ENCODE measurements at regions not wholly inside any gene's neighbourhood (a gene's known extent, or its start where the extent isn't known, plus 50 kb on each side); places are given as distances from the start of the nearest gene placed in this dataset.
A peak's percentile ranks its signal among the peaks of the same experiment; 100 is the strongest.

GRCh38 chr9:1429297-1429696, 379.1 kb downstream of the DMRT2 start:
- no peak for DNase-seq (ENCODE audit: low spot score)

DNA sequence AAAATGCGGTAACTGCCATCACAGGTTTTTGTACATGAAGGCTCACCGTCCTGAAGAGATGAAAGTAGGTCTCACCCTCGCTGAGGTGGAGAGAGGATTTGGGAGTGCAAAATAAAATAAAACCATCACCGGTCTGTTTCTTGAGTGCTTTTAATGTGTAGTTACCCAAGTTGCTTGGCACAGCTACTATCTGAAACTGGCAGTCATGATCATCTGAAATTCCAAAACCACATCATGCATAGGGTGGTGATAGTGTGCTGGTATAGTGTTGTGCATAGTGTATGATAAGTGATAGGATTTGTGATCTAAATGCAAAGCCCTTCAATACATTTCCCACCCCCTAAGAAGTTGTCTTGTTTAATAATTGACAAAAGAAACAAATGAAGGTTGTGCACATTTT, 381.3 kb downstream of the DMRT2 start:
- DNase-seq (ENCODE audit: low spot score), result no peak

DNA sequence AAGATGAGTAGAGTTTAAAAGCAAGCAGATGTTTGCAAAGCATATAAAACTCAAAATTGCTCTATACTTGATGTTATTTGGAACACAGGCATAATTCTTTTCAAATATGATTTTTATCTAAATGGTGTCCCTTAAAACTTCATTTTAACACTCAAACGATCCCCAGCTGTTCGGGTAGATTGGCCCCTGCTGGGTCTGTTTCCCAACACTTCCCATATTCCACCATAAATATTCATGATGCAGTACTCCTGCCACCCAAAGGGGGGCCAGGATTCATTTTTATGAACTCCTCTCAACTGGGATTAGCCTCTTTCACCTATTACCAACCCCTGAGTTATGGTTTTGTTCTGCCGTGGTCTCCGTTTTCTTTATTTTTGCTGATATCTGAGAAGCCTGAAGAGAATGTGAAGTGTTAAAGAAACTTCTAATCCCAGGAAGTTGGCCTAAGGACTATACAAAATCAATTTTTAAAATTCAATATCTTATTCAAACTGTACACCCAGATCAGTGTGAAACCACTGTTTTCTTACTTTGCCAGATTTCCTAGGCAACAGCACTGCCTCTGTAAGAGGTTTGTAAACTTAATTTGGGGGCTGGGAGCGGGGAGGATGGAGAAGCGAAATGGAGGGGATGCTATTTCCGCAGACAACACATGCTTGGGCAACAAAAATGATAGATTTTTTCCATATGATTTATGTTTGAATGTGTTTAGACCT, 384.1 kb downstream of the DMRT2 start:
- no peak for DNase-seq (ENCODE audit: low spot score)

DNA sequence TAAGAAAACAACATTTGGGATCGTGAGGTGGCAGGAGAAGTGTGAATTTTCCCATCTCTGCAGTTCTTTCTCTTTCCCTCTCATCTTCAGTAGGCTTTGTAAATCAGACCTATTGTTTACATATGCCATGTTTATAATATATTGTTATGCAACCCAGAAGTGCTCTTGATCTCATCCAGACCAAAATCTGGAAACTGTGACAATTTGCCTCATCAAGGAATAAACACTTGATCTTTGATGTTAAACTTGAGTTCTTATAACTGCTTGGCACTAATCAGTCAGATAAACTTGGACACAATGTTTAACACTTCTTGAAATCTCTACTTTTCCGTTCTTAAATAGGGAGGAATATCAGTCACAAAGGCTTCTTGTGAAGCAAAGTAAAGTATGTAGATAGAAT, 384.7 kb downstream of the DMRT2 start:
- no peak for DNase-seq (ENCODE audit: low spot score)

GRCh38 chr9:1440256-1440655, 390.1 kb downstream of the DMRT2 start:
- no peak for DNase-seq (ENCODE audit: low spot score)

DNA sequence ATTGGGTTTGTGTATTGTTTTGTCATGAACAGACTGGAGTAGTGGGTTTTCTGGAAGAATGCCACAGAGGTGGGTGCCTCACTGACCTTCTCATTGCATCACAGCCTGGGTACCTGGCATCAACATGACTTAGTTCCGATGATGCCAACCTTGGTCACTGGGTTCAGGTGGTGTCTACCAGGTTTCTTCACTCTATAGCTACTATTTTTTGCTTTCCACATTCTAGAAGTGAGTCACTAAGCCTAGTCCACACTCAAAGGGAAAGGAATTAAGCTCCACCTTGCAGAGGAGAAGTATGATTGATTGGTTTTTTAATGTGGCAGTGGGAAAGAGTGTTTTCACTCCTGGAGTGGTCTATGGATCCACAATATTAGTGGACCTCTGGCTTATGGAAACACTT, 391.9 kb downstream of the DMRT2 start:
- DNase-seq (ENCODE audit: low spot score), result no peak

DNA sequence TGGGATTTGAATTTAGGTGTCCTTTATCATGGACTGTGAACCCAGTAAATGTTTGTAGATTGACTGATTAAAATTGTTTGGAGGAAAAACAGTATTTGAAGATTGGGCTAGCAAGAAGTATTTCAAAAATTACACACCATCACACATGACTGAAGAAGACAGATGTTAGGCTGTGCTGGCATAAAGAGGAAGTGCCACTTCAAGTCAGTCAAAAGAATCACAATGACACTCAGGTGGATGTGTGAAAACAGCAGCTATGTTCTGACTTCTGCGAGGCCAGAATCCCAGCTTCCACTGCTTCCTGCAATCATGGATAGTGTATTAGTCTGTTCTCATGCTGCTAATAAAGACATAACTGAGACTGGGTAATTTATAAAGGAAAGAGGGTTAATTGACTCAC, 393.3 kb downstream of the DMRT2 start:
- no peak for DNase-seq (ENCODE audit: low spot score)

- no peak for DNase-seq (ENCODE audit: low spot score)
These were observed 396.5 kb downstream of the DMRT2 start for GRCh38 chr9:1446671-1447070.

DNA sequence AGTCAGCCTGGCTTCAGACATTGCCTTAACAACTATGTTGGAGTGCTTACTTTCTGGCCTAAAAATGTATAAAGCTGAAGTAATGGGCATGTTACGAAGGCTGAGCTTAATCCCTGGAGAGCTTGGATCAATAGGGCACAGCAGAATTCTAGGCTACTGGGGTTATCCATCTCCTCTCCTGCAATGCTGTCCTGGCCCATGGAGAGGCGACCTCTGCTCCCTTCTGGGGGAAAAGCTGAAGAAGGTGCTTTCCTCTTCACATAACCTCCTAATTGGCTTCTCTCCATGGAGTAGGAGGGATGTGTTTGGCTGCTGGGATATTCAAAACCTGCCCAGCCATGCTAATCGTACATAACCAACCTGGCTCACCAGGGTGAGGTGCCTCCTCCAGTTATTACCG, 403.5 kb downstream of the DMRT2 start:
- no peak for DNase-seq (ENCODE audit: low spot score)

- no peak for DNase-seq (ENCODE audit: low spot score)
These were observed 404.1 kb downstream of the DMRT2 start for GRCh38 chr9:1454211-1454610.

- DNase-seq (ENCODE audit: low spot score), result no peak
These were observed 404.6 kb downstream of the DMRT2 start for GRCh38 chr9:1454616-1455347.

- DNase-seq (ENCODE audit: low spot score), result no peak
These were observed 405.6 kb downstream of the DMRT2 start for GRCh38 chr9:1455766-1456165.

- DNase-seq (ENCODE audit: low spot score), result no peak
These were observed 406.3 kb downstream of the DMRT2 start for GRCh38 chr9:1456301-1457024.

- DNase-seq (ENCODE audit: low spot score), result no peak
These were observed 407.3 kb downstream of the DMRT2 start for GRCh38 chr9:1457460-1457859.

- DNase-seq (ENCODE audit: low spot score), result no peak
These were observed 408.3 kb downstream of the DMRT2 start for GRCh38 chr9:1458503-1458902.

DNA sequence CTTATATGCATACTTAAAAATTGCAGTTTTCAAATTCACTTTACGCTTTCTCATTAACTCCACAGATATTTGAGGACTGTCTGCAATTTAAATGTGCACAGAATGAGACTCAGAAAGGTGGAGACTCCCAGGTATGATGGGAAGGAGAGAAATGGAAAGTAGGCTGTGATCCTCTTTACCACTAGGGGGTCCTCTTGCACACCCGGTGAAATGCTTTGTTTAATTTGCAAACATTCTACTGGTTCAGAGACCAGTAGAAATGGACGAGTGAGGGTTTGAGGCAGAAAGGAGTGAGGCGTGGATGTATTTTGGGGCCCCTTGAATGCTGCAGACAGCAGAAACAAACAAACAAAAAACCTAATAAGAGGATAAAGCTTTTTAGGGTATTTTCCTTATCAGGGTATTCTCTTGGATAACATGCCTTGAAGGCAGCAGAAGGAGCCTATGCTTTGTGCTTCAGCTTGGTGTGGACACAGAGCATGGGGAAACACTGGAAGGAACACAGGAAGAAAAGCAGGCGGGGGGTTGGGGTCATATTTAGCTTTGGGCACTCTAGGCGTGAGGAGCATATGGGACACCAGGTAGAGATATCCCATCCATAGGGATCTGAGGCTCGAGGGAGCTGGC, 410.1 kb downstream of the DMRT2 start:
- peak; percentile 13 for DNase-seq (ENCODE audit: low spot score)

- DNase-seq (ENCODE audit: low spot score), result no peak
These were observed 411.7 kb downstream of the DMRT2 start for GRCh38 chr9:1461812-1462211.

GRCh38 chr9:1462626-1463308, 412.6 kb downstream of the DMRT2 start:
- DNase-seq (ENCODE audit: low spot score), result no peak

GRCh38 chr9:1469996-1470395, 419.8 kb downstream of the DMRT2 start:
- no peak for DNase-seq (ENCODE audit: low spot score)

DNA sequence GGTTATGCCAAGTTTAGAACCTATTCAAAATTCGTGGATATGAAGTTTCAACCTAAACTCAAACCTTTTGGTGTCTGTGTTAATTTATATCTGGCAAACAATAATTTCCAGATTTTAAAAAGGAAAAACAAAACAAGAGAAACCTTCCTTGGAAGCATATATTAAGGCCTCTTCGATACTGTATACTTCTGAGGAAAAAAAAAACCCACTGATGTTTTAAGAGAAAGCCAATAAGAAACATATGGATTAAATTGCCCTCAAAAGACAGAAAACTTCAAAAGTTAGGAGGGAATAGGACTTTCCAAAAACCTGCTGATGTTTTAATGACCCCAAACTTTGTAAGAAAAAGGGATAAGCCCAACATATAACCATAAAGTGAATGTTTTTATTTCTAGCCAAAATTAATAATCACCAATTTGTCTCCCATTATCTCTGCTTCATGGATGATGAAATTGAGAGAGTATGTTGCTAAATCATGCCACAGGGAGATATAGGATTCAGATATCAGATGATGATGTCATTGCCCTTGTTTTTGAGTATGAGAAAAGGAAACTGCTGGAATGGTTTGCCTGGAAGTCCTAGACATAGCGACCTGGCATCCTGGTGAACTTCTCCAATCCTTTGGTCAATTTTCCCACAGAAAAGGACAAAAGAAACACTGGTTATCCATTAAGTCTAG, 423.9 kb downstream of the DMRT2 start:
- no peak for DNase-seq (ENCODE audit: low spot score)

- no peak for DNase-seq (ENCODE audit: low spot score)
These were observed 424.5 kb downstream of the DMRT2 start for GRCh38 chr9:1474671-1475070.

Data from germinal center (tissue), 1 donor.